ENCODE measurements at regions not wholly inside any gene's neighbourhood (a gene's known extent, or its start where the extent isn't known, plus 50 kb on each side); places are given as distances from the start of the nearest gene placed in this dataset.

DNA sequence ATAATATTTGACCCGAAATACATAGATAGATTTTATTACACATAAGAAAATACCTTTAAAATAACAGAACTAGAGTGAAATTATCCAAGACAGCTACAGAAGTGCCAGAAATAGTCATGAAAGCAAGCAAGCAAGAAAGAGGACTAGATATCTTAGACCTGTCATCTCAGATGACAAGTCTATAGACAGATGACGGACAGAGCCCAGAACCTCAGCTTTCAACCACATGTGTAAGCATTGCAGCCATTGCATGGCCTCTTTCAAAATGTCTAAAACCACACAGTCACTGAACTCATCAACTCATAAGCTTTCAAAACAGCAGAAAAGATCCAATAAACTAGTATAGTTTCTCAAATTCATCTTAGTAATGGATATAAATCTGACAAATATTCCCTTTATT lies 59.8 kb upstream of the FHIT start:
- Mint-ChIP-seq H3K27ac (no peak overlapping the region), H3K4me1 (no peaks in the 10 kb centered on the region), H3K36me3 (ENCODE audit: low read depth) (no peaks in the 10 kb centered on the region), H3K4me3 (no peak overlapping the region), H3K9me3 (no peaks in the 10 kb centered on the region), H3K27me3 (ENCODE audit: low read depth) (no peaks in the 10 kb centered on the region)
- TF ChIP-seq, protein P1, sequence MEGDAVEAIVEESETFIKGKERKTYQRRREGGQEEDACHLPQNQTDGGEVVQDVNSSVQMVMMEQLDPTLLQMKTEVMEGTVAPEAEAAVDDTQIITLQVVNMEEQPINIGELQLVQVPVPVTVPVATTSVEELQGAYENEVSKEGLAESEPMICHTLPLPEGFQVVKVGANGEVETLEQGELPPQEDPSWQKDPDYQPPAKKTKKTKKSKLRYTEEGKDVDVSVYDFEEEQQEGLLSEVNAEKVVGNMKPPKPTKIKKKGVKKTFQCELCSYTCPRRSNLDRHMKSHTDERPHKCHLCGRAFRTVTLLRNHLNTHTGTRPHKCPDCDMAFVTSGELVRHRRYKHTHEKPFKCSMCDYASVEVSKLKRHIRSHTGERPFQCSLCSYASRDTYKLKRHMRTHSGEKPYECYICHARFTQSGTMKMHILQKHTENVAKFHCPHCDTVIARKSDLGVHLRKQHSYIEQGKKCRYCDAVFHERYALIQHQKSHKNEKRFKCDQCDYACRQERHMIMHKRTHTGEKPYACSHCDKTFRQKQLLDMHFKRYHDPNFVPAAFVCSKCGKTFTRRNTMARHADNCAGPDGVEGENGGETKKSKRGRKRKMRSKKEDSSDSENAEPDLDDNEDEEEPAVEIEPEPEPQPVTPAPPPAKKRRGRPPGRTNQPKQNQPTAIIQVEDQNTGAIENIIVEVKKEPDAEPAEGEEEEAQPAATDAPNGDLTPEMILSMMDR (IDR thresholded peaks at IDR 0.05; ENCODE audit: unreplicated experiment in 3 of 3): no peak

DNA sequence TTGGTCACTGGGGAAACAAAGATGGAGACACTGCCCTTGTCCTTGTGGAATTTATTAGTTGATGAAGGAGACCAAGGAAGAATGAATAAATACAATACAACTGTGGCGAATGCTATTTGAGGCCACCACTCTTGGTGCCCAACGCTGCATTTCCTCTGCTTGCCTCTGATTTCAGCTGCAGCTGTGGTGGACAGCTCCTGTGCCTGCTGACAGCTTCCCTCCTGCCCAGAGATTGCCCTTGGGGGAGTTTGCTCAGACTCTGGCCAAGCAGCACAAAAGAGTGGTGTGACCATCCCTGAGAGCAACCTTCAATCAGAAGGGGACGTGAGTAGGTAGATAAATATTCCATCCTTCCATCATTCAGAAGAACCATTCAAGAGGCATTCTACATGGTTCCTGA lies 64.6 kb upstream of the FHIT start:
- TF ChIP-seq, protein P1 (IDR thresholded peaks at IDR 0.05; ENCODE audit: unreplicated experiment in 3 of 3): no peak
- Mint-ChIP-seq H3K9me3 (no peaks in the 10 kb centered on the region), H3K36me3 (ENCODE audit: low read depth) (no peaks in the 10 kb centered on the region), H3K4me3 (no peak overlapping the region), H3K4me1 (no peaks in the 10 kb centered on the region), H3K27me3 (ENCODE audit: low read depth) (peaks cover 4% of the 10 kb centered on the region), H3K27ac (no peak overlapping the region)

DNA sequence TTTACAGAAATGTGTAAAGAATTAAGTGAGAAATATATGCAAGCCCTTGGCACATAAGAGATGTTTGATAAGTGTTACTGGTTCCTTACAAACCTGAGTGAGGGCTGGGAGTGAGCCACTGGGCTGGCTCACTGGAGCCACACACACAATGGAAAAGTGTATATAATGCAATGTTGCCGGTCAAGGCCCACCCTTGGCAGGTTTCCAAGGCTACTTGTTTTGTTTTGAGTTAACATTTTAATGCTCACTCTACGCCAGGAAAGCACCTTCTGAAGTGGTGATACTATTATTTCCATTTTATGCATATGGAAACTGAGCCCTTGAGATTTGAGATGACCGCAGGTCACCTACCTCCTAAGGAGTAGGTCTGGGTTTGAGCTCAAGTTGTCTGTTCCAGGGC lies 71.8 kb upstream of the FHIT start:
- TF ChIP-seq, protein P1 (IDR thresholded peaks at IDR 0.05; ENCODE audit: unreplicated experiment in 3 of 3): no peak
- H3K27ac Mint-ChIP-seq: no peak overlapping the region
- H3K4me1 Mint-ChIP-seq: no peaks in the 10 kb centered on the region
- no peaks in the 10 kb centered on the region for H3K36me3 Mint-ChIP-seq (ENCODE audit: low read depth)
- no peaks in the 10 kb centered on the region for H3K27me3 Mint-ChIP-seq (ENCODE audit: low read depth)
- H3K9me3 Mint-ChIP-seq: no peaks in the 10 kb centered on the region
- H3K4me3 Mint-ChIP-seq: no peak overlapping the region

DNA sequence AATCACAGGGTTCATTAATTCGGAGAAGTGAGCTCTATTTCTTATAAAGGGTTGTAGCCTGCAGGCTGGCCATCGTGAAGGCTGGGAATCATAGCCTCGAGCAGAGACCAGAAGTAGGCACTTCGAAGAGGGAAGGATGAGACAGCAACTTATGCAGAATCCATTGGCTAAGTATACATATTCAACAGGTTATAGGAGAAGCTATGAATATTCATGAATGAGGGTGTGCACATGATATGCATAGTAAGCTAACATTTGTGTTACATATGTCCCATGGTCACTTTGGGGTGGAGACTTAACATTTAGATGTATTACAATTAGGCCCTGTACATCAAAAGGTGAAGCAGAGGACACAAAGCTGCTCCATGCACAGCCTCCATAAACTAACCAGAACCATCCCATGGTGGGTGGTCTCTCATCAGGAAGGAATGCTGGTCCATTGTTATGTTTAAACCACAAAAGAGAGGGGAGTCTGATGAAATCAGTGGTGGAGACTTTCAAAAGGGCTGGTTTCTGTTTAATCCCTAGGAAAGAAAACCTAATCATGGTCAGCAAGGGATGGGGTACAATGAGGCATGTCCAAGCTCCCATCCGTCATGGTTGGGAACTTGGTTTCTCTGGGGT lies 80.8 kb upstream of the FHIT start:
- Mint-ChIP-seq H3K4me1 (no peaks in the 10 kb centered on the region), H3K27me3 (ENCODE audit: low read depth) (no peaks in the 10 kb centered on the region), H3K36me3 (ENCODE audit: low read depth) (no peaks in the 10 kb centered on the region), H3K4me3 (no peak overlapping the region), H3K9me3 (no peaks in the 10 kb centered on the region), H3K27ac (no peak overlapping the region)
- TF ChIP-seq, protein P1 (IDR thresholded peaks at IDR 0.05; ENCODE audit: unreplicated experiment in 3 of 3): no peak

DNA sequence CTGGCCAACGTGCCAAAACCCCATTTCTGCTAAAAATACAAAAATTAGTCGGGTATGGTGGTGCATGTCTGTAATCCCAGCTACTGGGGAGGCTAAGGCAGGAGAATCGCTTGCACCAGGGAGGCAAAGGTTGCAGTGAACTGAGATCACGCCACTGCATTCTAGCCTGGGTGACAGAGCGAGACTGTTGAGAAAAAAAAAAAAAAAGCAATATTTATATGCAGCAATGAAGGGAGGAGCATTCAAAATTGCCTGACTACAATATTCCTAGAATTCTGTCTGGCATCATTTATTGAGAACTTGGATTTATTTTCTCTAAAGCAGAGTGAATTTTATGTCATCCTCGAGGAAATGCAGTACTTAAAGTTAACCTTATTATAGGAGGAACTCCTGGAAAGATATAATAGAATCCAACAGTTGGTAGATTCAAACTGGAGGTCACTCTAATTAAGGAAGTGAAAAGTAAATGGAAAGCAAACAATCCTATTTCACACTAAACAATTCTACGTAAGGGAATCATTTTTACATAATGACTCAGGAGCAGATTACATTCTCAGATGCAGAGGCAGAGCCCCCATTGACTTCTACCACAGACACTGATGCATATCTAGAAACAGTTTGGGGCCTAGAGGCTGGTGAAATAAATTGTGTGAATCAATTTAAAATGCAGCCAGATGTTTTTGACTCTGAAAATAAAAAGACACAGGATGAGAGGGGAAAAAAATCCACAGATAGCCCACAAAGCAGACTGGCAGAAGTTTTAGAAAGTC lies 82.1 kb upstream of the FHIT start:
- TF ChIP-seq, protein P1 (IDR thresholded peaks at IDR 0.05; ENCODE audit: unreplicated experiment in 3 of 3): no peak

DNA sequence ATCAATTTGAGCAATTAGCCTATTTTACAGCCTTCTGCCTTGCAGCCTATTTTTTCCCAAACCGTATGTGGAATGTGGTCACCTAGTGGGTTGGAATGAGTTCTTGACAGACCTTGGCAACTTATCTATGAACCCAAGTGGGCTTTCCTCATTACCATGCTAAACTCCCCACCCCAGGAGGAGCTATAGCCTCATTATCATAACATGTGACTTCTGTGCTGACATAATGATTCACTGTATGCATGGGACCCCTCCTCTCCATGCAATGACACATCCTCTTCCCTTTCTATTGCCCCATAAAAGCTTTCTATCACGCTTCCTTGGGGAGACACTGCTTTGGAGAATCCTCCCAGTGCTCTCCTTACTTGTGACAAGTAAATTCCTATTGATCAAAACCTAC lies 83.5 kb upstream of the FHIT start:
- TF ChIP-seq, protein P1 (IDR thresholded peaks at IDR 0.05; ENCODE audit: unreplicated experiment in 3 of 3): no peak
- no peaks in the 10 kb centered on the region for H3K36me3 Mint-ChIP-seq (ENCODE audit: low read depth)
- H3K4me3 Mint-ChIP-seq: no peak overlapping the region
- H3K9me3 Mint-ChIP-seq: no peaks in the 10 kb centered on the region
- no peaks in the 10 kb centered on the region for H3K4me1 Mint-ChIP-seq
- H3K27ac Mint-ChIP-seq: no peak overlapping the region
- H3K27me3 Mint-ChIP-seq (ENCODE audit: low read depth): no peaks in the 10 kb centered on the region

More for the DNA sequence above, 82.1 kb upstream of the FHIT start:
- Mint-ChIP-seq H3K9me3 (no peaks in the 10 kb centered on the region), H3K27ac (no peak overlapping the region), H3K36me3 (ENCODE audit: low read depth) (no peaks in the 10 kb centered on the region), H3K4me1 (no peaks in the 10 kb centered on the region), H3K4me3 (no peak overlapping the region), H3K27me3 (ENCODE audit: low read depth) (no peaks in the 10 kb centered on the region)

Measured in nephron (organoid).